Breast epithelium (tissue), 4 donors: ENCODE measurements at regions not wholly inside any gene's neighbourhood (a gene's known extent, or its start where the extent isn't known, plus 50 kb on each side); places are given as distances from the start of the nearest gene placed in this dataset.

Experiments
- DNase-seq, 2 donors: peaks; one replicate each; pipeline ENCODE4 v3.0.0-alpha.2; 2019; ENCODE audit warnings: low spot score in 2 of 2
- H3K27ac ChIP-seq, 2 donors: fragments of 200-600 bp; sonication (generic) in 1 of 2; one replicate each; pipeline ENCODE4 v1.5.1; 2016 to 2019; ENCODE audit warnings: mild to moderate bottlenecking in 1 of 2
- H3K27me3 ChIP-seq, 2 donors: fragments of 200-600 bp; sonication (generic) in 1 of 2; one replicate each; pipeline versions ENCODE4 v1.5.1 to v1.6.0; 2017 to 2019; ENCODE audit warnings: control low read depth in 1 of 2, mild to moderate bottlenecking in 1 of 2
- H3K36me3 ChIP-seq: fragments of 200-600 bp; one replicate; pipeline ENCODE4 v1.5.1; 2019
- H3K4me1 ChIP-seq, 2 donors: fragments of 200-600 bp; sonication (generic); one replicate each; pipeline ENCODE4 v1.5.1; 2016 to 2019; ENCODE audit warnings: control low read depth in 1 of 2
- H3K4me3 ChIP-seq, 3 donors: fragments of 200-600 bp; sonication (generic); 1 replicate in 2 of 3; 2 replicates in 1 of 3; pipeline ENCODE4 v1.5.1; 2016 to 2019; ENCODE audit warnings: mild to moderate bottlenecking in 3 of 3, moderate library complexity in 2 of 3
- H3K9me3 ChIP-seq, 2 donors: fragments of 200-600 bp; sonication (generic) in 1 of 2; one replicate each; pipeline ENCODE4 v1.5.1; 2016 to 2019; ENCODE audit warnings: control low read depth in 1 of 2
- POLR2A ChIP-seq: fragments of 450-650 bp; IDR thresholded peaks from one replicate; pipeline ENCODE4 v1.6.1; 2016; ENCODE audit warnings: antibody characterized with exemption, mild to moderate bottlenecking, moderate library complexity
- POLR2AphosphoS5 ChIP-seq, 3 donors: sonication (generic); formaldehyde crosslinking; IDR thresholded peaks; one replicate each; pipeline ENCODE4 v1.6.1; 2017; ENCODE audit warnings: antibody characterized with exemption in 3 of 3
- intact Hi-C: fragments of 100-400 bp; cut with DNase I; formaldehyde crosslinking; loops from one replicate; pipeline ENCODE4 v1.15.1; 2023; ENCODE audit warnings: low total_unique reads
- TF ChIP-seq, protein P1 (sequence below), 3 donors: fragments of 450-650 bp; IDR thresholded peaks; one replicate each; pipeline ENCODE4 v1.5.1; 2016 to 2017; ENCODE audit warnings: antibody characterized with exemption in 3 of 3, mild to moderate bottlenecking in 3 of 3, moderate library complexity in 3 of 3

DNA sequence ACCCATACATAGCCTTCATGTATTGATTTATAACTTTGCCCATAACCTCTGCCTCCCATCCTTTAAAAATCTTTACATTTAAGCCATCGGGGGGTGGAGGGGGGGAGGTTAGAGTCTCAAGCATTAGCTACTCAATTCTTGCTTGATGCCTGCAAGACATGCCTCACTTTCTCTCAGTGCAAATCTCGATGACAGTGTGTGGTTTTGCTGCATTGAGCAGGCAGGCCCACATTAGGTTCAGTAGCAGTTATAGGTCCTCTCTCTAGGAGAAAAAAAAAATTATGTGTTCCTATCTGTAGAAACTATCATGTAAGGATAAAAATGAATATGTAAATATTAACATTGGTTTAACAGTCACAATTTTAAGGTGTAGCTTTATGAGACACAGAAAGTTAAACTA, 314.0 kb upstream of the ANO3 start:
- intact Hi-C loops = no loop called here
- no peak for TF ChIP-seq POLR2AphosphoS5 (IDR thresholded peaks at IDR 0.05)
- no peak overlapping the region for H3K4me3 ChIP-seq

DNA sequence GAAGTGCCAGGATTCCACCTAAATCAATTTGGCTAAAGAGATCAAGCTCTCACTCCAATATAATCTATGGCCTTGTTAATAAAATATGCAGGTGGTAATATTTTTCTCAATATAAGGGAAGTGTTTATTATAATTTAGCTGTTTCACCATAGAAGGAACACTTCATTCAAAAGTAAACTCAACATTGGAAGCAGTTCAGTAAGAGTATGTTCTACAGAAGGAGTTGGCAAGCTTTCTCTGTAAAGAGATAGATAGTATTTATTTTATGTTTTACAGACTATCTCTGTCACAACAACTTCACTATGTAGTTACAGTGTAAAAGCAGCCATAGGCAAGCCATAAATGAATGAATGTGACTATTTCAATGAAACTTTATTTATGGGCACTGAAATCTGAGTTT, 313.6 kb upstream of the ANO3 start:
- no peaks in the 10 kb centered on the region for H3K36me3 ChIP-seq
- no peaks in the 10 kb centered on the region for H3K27me3 ChIP-seq
- TF ChIP-seq, protein P1, sequence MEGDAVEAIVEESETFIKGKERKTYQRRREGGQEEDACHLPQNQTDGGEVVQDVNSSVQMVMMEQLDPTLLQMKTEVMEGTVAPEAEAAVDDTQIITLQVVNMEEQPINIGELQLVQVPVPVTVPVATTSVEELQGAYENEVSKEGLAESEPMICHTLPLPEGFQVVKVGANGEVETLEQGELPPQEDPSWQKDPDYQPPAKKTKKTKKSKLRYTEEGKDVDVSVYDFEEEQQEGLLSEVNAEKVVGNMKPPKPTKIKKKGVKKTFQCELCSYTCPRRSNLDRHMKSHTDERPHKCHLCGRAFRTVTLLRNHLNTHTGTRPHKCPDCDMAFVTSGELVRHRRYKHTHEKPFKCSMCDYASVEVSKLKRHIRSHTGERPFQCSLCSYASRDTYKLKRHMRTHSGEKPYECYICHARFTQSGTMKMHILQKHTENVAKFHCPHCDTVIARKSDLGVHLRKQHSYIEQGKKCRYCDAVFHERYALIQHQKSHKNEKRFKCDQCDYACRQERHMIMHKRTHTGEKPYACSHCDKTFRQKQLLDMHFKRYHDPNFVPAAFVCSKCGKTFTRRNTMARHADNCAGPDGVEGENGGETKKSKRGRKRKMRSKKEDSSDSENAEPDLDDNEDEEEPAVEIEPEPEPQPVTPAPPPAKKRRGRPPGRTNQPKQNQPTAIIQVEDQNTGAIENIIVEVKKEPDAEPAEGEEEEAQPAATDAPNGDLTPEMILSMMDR (IDR thresholded peaks at IDR 0.05) = no peak
- TF ChIP-seq POLR2AphosphoS5 (IDR thresholded peaks at IDR 0.05) (no peak), POLR2A (no peak)
- H3K27ac ChIP-seq = no peak overlapping the region
- H3K9me3 ChIP-seq = no peaks in the 10 kb centered on the region
- intact Hi-C loops = no loop called here
- no peak overlapping the region for H3K4me3 ChIP-seq
- DNase-seq = no peak
- H3K4me1 ChIP-seq = no peaks in the 10 kb centered on the region

More for the DNA sequence above, 314.0 kb upstream of the ANO3 start:
- Histone ChIP-seq H3K36me3 (no peaks in the 10 kb centered on the region), H3K27me3 (no peaks in the 10 kb centered on the region), H3K4me1 (no peaks in the 10 kb centered on the region), H3K27ac (no peak overlapping the region), H3K9me3 (no peaks in the 10 kb centered on the region)
- DNase-seq = no peak

DNA sequence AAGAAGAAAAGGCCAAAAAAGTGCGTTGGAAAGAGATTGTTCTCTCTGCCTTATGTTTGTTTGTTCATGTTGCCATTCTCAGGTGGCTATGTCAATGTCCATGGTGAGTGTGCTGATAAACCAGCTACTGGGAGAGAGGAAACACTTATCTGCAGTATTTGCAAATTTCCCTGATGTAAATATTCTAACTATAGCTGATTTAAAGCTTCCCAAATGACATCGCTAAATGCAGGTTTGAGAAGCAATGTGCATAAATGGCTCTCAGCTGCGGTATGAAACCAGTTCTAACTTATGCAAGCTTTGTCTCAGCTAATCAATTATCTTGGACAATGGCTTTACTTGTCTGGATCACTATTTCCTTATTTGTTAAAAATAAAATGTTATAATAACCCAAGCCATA, 312.5 kb upstream of the ANO3 start:
- Histone ChIP-seq H3K9me3 (no peaks in the 10 kb centered on the region), H3K36me3 (no peaks in the 10 kb centered on the region), H3K4me1 (no peaks in the 10 kb centered on the region), H3K27me3 (no peaks in the 10 kb centered on the region), H3K27ac (no peak overlapping the region), H3K4me3 (no peak overlapping the region)
- intact Hi-C loops = no loop called here
- DNase-seq = no peak
- TF ChIP-seq, protein P1 (IDR thresholded peaks at IDR 0.05) = no peak
- TF ChIP-seq POLR2A (no peak), POLR2AphosphoS5 (IDR thresholded peaks at IDR 0.05) (no peak)

DNA sequence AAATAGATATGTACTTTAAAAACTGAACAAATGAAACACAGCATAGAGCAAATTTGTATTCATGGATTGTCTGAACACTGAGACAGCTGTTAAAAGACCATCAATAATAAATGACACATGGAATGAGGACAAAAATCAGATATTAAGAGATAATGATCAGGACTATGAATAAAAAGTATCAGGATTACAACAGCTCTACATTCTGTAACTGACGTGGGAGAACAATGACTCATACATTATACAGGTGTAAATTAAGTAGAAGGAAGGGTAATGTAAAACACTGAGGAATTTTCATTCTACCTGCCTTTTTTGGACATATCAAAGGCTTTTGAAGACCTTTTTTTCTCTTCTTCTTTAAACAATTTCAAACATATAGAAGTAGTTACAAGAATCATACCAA, 310.9 kb upstream of the ANO3 start:
- Histone ChIP-seq H3K36me3 (no peaks in the 10 kb centered on the region), H3K27ac (no peak overlapping the region), H3K27me3 (peaks cover 0 to 2% of the 10 kb centered on the region in 2 donors), H3K4me1 (no peaks in the 10 kb centered on the region), H3K4me3 (no peak overlapping the region), H3K9me3 (no peaks in the 10 kb centered on the region)
- intact Hi-C loops = no loop called here
- DNase-seq = no peak
- TF ChIP-seq, protein P1 (IDR thresholded peaks at IDR 0.05) = no peak
- TF ChIP-seq POLR2AphosphoS5 (IDR thresholded peaks at IDR 0.05) = no peak
- TF ChIP-seq POLR2A = no peak

DNA sequence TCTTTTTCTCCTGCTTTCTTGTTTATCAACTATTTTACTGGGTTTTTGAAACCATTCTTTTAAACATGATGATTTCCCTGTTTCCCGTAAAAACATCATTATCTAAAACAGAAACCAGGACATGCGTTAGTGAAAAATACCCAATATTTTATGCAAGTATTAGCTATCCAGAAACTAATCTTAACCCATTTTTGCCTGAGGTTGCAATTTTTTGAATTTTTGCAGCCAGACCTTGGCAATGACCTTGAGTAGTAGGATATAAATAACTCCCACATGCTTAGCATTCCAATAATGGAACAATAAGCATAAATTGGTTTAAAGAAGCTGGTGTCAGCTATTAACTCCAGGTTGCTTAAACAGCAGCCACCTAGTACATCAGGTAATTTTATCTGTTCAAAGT, 308.9 kb upstream of the ANO3 start:
- no peaks in the 10 kb centered on the region for H3K9me3 ChIP-seq
- no peaks in the 10 kb centered on the region for H3K36me3 ChIP-seq
- intact Hi-C loops = no loop called here
- H3K27ac ChIP-seq = no peak overlapping the region
- H3K4me3 ChIP-seq = no peak overlapping the region
- TF ChIP-seq POLR2A = no peak
- TF ChIP-seq POLR2AphosphoS5 (IDR thresholded peaks at IDR 0.05) = no peak
- TF ChIP-seq, protein P1 (IDR thresholded peaks at IDR 0.05) = no peak
- H3K4me1 ChIP-seq = no peaks in the 10 kb centered on the region
- no peak for DNase-seq
- peaks cover 0 to 2% of the 10 kb centered on the region in 2 donors for H3K27me3 ChIP-seq

DNA sequence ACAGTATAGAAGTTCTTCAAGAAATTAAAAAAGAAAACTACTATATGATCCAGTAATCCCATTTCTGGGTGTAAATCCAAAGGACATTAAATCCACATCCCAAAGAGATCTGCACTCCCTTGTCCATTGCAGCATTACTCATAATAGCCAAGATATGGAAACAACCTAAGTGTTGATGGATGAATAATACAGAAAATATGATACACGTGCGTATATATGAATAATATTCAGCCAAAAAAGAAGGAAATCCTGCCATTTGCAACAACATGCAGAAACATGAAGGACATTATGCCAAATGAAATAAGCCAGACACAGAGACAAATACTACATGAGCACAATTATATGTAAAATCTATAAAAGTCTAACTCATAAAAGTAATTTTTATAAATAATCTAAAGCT, 306.3 kb upstream of the ANO3 start:
- H3K27me3 ChIP-seq = peaks cover 0 to 2% of the 10 kb centered on the region in 2 donors
- H3K4me1 ChIP-seq = no peaks in the 10 kb centered on the region
- H3K36me3 ChIP-seq = no peaks in the 10 kb centered on the region
- H3K4me3 ChIP-seq = no peak overlapping the region
- no peaks in the 10 kb centered on the region for H3K9me3 ChIP-seq
- intact Hi-C loops = no loop called here
- TF ChIP-seq, protein P1 (IDR thresholded peaks at IDR 0.05) = no peak
- no peak for TF ChIP-seq POLR2AphosphoS5 (IDR thresholded peaks at IDR 0.05)
- TF ChIP-seq POLR2A = no peak
- DNase-seq = no peak
- no peak overlapping the region for H3K27ac ChIP-seq
